OCI-LY7 (cell line): ENCODE measurements at regions not wholly inside any gene's neighbourhood (a gene's known extent, or its start where the extent isn't known, plus 50 kb on each side); places are given as distances from the start of the nearest gene placed in this dataset.

ENCODE experiments used
- CTCF ChIP-seq: fragments of 200-600 bp; sonication (generic); conservative IDR thresholded peaks from 2 replicates; pipeline ENCODE4 v1.5.1; 2014; ENCODE audit warnings: mild to moderate bottlenecking, antibody characterized with exemption, low read length, moderate library complexity, mixed read lengths
- EZH2phosphoT487 ChIP-seq: fragments of 200-600 bp; sonication (generic); IDR thresholded peaks from 2 replicates; pipeline ENCODE4 v1.6.1; 2018; ENCODE audit warnings: low read depth, borderline replicate concordance, mild to moderate bottlenecking, mixed run types, antibody characterized with exemption, low read length, moderate library complexity, mixed read lengths

GRCh38 chr3:64805248-64805647 lies 117.4 kb upstream of the ADAMTS9 start:
- no peak for TF ChIP-seq CTCF
- TF ChIP-seq EZH2phosphoT487 = no peak
